ENCODE measurements at regions not wholly inside any gene's neighbourhood (a gene's known extent, or its start where the extent isn't known, plus 50 kb on each side); places are given as distances from the start of the nearest gene placed in this dataset.

DNA sequence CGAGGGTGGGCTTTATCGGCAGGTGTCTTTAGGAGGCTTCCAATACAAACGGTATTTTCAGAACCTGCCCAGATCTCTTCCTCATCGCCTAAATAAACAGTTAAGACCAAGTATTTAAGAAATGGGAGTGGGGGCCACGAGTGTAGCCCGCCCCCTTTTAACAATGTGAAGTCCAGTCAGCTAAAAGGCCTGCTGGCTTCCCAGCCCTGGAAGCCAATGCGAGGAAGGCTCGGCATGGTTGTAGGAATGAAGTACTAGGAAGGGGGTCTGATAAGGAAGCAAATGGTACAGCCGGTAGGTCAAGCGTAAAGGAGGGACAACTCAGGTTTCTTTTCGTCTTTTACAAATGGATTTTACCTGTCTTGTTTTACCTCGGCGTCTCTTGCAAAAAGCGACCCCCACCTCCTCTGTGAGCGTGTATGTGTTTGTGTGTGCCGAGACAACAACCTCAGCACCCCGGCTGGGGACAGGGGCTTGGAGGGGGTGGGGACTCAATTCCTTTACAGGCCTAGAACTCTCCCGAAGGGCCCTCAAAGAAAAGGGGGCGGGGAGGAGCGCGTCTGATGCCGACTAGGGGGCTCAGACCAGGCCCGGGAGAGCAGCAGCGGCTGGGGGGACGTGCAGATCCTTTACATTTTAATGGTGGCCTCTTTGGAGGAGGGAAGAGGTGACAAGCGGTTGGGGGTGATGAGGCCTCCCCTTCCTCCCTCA, 147.6 kb downstream of the GPR85 start:
- DNase-seq = peak; percentile 85
- no peak overlapping the region for H2AK5ac ChIP-seq (ENCODE audit: low read length)
- H3K27me3 ChIP-seq (ENCODE audit: insufficient read depth, low read length, poor library complexity) = no peaks in the 10 kb centered on the region
- H3K18ac ChIP-seq (ENCODE audit: low read length) = peak overlapping the region; percentile 53
- no peaks in the 10 kb centered on the region for H3K36me3 ChIP-seq (ENCODE audit: control insufficient read depth, insufficient read depth, low read length)
- no peak overlapping the region for H4K8ac ChIP-seq (ENCODE audit: low read depth, low read length)
- peaks cover 3% of the 10 kb centered on the region for H3K79me1 ChIP-seq (ENCODE audit: low read length)
- H3K4ac ChIP-seq (ENCODE audit: low read depth, low read length) = no peak overlapping the region
- H3K27ac ChIP-seq (ENCODE audit: low read depth, low read length) = peak overlapping the region; percentile 61
- no peak overlapping the region for H3K23ac ChIP-seq (ENCODE audit: low read length)
- H2BK5ac ChIP-seq (ENCODE audit: low read length) = no peak overlapping the region
- no peak overlapping the region for H4K5ac ChIP-seq (ENCODE audit: low read length)
- H3K56ac ChIP-seq (ENCODE audit: low read length) = peak overlapping the region; percentile 90
- no peak overlapping the region for H2BK15ac ChIP-seq (replicated peaks; ENCODE audit: low read depth)
- peak overlapping the region; percentile 73 for H3K4me2 ChIP-seq (ENCODE audit: low read length)
- no CpG with 5 or more reads among the region's 26 CpGs for WGBS (ENCODE audit: extremely low coverage, insufficient coverage, low lambda C conversion rate)
- H2BK120ac ChIP-seq (ENCODE audit: low read depth, low read length) = no peak overlapping the region
- H3K4me1 ChIP-seq (ENCODE audit: control insufficient read depth, low read depth, low read length) = peaks cover 3% of the 10 kb centered on the region
- H3K79me2 ChIP-seq (ENCODE audit: control insufficient read depth, insufficient read depth, low read length) = peaks cover 3% of the 10 kb centered on the region
- H3K4me3 ChIP-seq (ENCODE audit: low read length) = peak overlapping the region; percentile 68
- peak overlapping the region; percentile 81 for H3K9ac ChIP-seq (ENCODE audit: low read length)

GRCh38 chr7:112937651-112938415, 147.6 kb upstream of the TMEM168 start:
- Histone ChIP-seq H4K5ac (ENCODE audit: low read length) (no peak overlapping the region), H3K56ac (ENCODE audit: low read length) (no peak overlapping the region), H3K27me3 (ENCODE audit: insufficient read depth, low read length, poor library complexity) (no peaks in the 10 kb centered on the region), H3K9ac (ENCODE audit: low read length) (no peak overlapping the region), H3K18ac (ENCODE audit: low read length) (no peak overlapping the region), H3K4me3 (ENCODE audit: low read length) (no peak overlapping the region), H2BK120ac (ENCODE audit: low read depth, low read length) (no peak overlapping the region), H3K4me2 (ENCODE audit: low read length) (no peak overlapping the region), H3K36me3 (ENCODE audit: control insufficient read depth, insufficient read depth, low read length) (no peaks in the 10 kb centered on the region), H3K27ac (ENCODE audit: low read depth, low read length) (no peak overlapping the region), H3K79me2 (ENCODE audit: control insufficient read depth, insufficient read depth, low read length) (peaks cover 3% of the 10 kb centered on the region), H3K4me1 (ENCODE audit: control insufficient read depth, low read depth, low read length) (peaks cover 3% of the 10 kb centered on the region), H2AK5ac (ENCODE audit: low read length) (no peak overlapping the region), H3K79me1 (ENCODE audit: low read length) (peaks cover 3% of the 10 kb centered on the region), H3K4ac (ENCODE audit: low read depth, low read length) (no peak overlapping the region), H2BK5ac (ENCODE audit: low read length) (no peak overlapping the region), H2BK15ac (replicated peaks; ENCODE audit: low read depth) (no peak overlapping the region), H4K8ac (ENCODE audit: low read depth, low read length) (no peak overlapping the region), H3K23ac (ENCODE audit: low read length) (no peak overlapping the region)
- no peak for DNase-seq
- WGBS (ENCODE audit: extremely low coverage, insufficient coverage, low lambda C conversion rate) = no CpG with 5 or more reads among the region's 3 CpGs

GRCh38 chr7:112933598-112933997, 143.4 kb upstream of the TMEM168 start:
- Histone ChIP-seq H3K4me2 (ENCODE audit: low read length) (no peak overlapping the region), H3K4ac (ENCODE audit: low read depth, low read length) (no peak overlapping the region), H3K4me1 (ENCODE audit: control insufficient read depth, low read depth, low read length) (no peaks in the 10 kb centered on the region), H3K27me3 (ENCODE audit: insufficient read depth, low read length, poor library complexity) (no peaks in the 10 kb centered on the region), H3K36me3 (ENCODE audit: control insufficient read depth, insufficient read depth, low read length) (no peaks in the 10 kb centered on the region), H2BK5ac (ENCODE audit: low read length) (no peak overlapping the region), H4K8ac (ENCODE audit: low read depth, low read length) (no peak overlapping the region), H3K4me3 (ENCODE audit: low read length) (no peak overlapping the region), H3K79me2 (ENCODE audit: control insufficient read depth, insufficient read depth, low read length) (peaks cover 3% of the 10 kb centered on the region), H3K23ac (ENCODE audit: low read length) (no peak overlapping the region), H3K9ac (ENCODE audit: low read length) (no peak overlapping the region), H3K56ac (ENCODE audit: low read length) (no peak overlapping the region), H2BK15ac (replicated peaks; ENCODE audit: low read depth) (no peak overlapping the region), H3K18ac (ENCODE audit: low read length) (no peak overlapping the region), H4K5ac (ENCODE audit: low read length) (no peak overlapping the region), H2BK120ac (ENCODE audit: low read depth, low read length) (no peak overlapping the region), H2AK5ac (ENCODE audit: low read length) (no peak overlapping the region), H3K27ac (ENCODE audit: low read depth, low read length) (no peak overlapping the region), H3K79me1 (ENCODE audit: low read length) (peaks cover 3% of the 10 kb centered on the region)
- WGBS (ENCODE audit: extremely low coverage, insufficient coverage, low lambda C conversion rate) = no CpG with 5 or more reads among the region's 3 CpGs
- DNase-seq = peak; percentile 3

DNA sequence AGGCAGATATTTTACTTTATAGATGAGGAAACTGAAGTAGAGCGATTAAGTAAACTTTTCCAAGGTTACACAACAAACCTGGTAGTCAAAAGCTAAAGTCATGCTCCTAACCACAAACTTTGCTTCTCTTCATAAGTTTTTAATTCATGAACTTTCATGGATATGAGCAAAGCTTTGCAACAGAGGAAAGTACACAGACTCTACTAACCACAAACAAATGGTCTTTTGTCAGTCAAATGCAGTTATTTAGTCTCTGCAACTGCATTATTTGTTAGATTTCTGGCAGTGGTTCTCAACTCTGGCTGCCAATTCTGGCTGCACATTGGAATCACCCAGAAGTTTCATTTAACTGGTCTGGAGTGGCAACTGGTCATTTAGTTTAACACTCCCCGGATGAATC, 140.6 kb upstream of the TMEM168 start:
- no peak overlapping the region for H3K4me3 ChIP-seq (ENCODE audit: low read length)
- no peaks in the 10 kb centered on the region for H3K79me2 ChIP-seq (ENCODE audit: control insufficient read depth, insufficient read depth, low read length)
- no peaks in the 10 kb centered on the region for H3K79me1 ChIP-seq (ENCODE audit: low read length)
- no peak overlapping the region for H3K18ac ChIP-seq (ENCODE audit: low read length)
- no peaks in the 10 kb centered on the region for H3K4me1 ChIP-seq (ENCODE audit: control insufficient read depth, low read depth, low read length)
- no peak overlapping the region for H2BK120ac ChIP-seq (ENCODE audit: low read depth, low read length)
- H3K36me3 ChIP-seq (ENCODE audit: control insufficient read depth, insufficient read depth, low read length) = no peaks in the 10 kb centered on the region
- WGBS (ENCODE audit: extremely low coverage, insufficient coverage, low lambda C conversion rate) = no CpG with 5 or more reads among the region's 2 CpGs
- no peak overlapping the region for H3K23ac ChIP-seq (ENCODE audit: low read length)
- no peak overlapping the region for H2BK15ac ChIP-seq (replicated peaks; ENCODE audit: low read depth)
- H4K8ac ChIP-seq (ENCODE audit: low read depth, low read length) = no peak overlapping the region
- H4K5ac ChIP-seq (ENCODE audit: low read length) = no peak overlapping the region
- H3K56ac ChIP-seq (ENCODE audit: low read length) = no peak overlapping the region
- no peak overlapping the region for H2BK5ac ChIP-seq (ENCODE audit: low read length)
- H3K4ac ChIP-seq (ENCODE audit: low read depth, low read length) = no peak overlapping the region
- H3K27me3 ChIP-seq (ENCODE audit: insufficient read depth, low read length, poor library complexity) = no peaks in the 10 kb centered on the region
- H3K27ac ChIP-seq (ENCODE audit: low read depth, low read length) = no peak overlapping the region
- no peak overlapping the region for H2AK5ac ChIP-seq (ENCODE audit: low read length)
- DNase-seq = no peak
- no peak overlapping the region for H3K4me2 ChIP-seq (ENCODE audit: low read length)
- no peak overlapping the region for H3K9ac ChIP-seq (ENCODE audit: low read length)

GRCh38 chr7:112929421-112929820, 139.2 kb upstream of the TMEM168 start:
- no peak overlapping the region for H3K4ac ChIP-seq (ENCODE audit: low read depth, low read length)
- no peak overlapping the region for H4K5ac ChIP-seq (ENCODE audit: low read length)
- H2BK5ac ChIP-seq (ENCODE audit: low read length) = no peak overlapping the region
- no peak for DNase-seq
- no peak overlapping the region for H3K4me3 ChIP-seq (ENCODE audit: low read length)
- no peak overlapping the region for H3K18ac ChIP-seq (ENCODE audit: low read length)
- no peak overlapping the region for H3K56ac ChIP-seq (ENCODE audit: low read length)
- H3K9ac ChIP-seq (ENCODE audit: low read length) = no peak overlapping the region
- no peaks in the 10 kb centered on the region for H3K36me3 ChIP-seq (ENCODE audit: control insufficient read depth, insufficient read depth, low read length)
- H3K4me1 ChIP-seq (ENCODE audit: control insufficient read depth, low read depth, low read length) = no peaks in the 10 kb centered on the region
- H3K79me2 ChIP-seq (ENCODE audit: control insufficient read depth, insufficient read depth, low read length) = no peaks in the 10 kb centered on the region
- H3K27ac ChIP-seq (ENCODE audit: low read depth, low read length) = no peak overlapping the region
- H4K8ac ChIP-seq (ENCODE audit: low read depth, low read length) = no peak overlapping the region
- no peak overlapping the region for H2BK120ac ChIP-seq (ENCODE audit: low read depth, low read length)
- no peak overlapping the region for H3K4me2 ChIP-seq (ENCODE audit: low read length)
- no peaks in the 10 kb centered on the region for H3K79me1 ChIP-seq (ENCODE audit: low read length)
- H2AK5ac ChIP-seq (ENCODE audit: low read length) = no peak overlapping the region
- H3K27me3 ChIP-seq (ENCODE audit: insufficient read depth, low read length, poor library complexity) = no peaks in the 10 kb centered on the region
- WGBS (ENCODE audit: extremely low coverage, insufficient coverage, low lambda C conversion rate) = no CpG with 5 or more reads among the region's 3 CpGs
- no peak overlapping the region for H3K23ac ChIP-seq (ENCODE audit: low read length)
- no peak overlapping the region for H2BK15ac ChIP-seq (replicated peaks; ENCODE audit: low read depth)

Measured in mesendoderm (in vitro differentiated cells).